IMR-90 (cell line): ENCODE measurements at regions not wholly inside any gene's neighbourhood (a gene's known extent, or its start where the extent isn't known, plus 50 kb on each side); places are given as distances from the start of the nearest gene placed in this dataset.

Experiments
- ATAC-seq: fragments of 200-7000 bp; cut with Tn5 transposase; 2 replicates; pipeline ENCODE4 v1.9.1; 2020; ENCODE audit warnings: low read depth, mild to moderate bottlenecking, moderate library complexity
- BruUV-seq: library from RNA; stranded (reverse); fragments of 400-500 nt; replicated peaks from 2 replicates; lab custom pipeline; 2021; lab: Mats Ljungman, UMichigan
- CTCF ChIA-PET: fragments of 300-600 bp; formaldehyde crosslinking; extraction: SDS; loops from one replicate; lab custom pipeline; 2021; ENCODE audit warnings: antibody characterized with exemption; lab: Yijun Ruan, JAX
- POLR2A ChIA-PET: fragments of 300-600 bp; sonication (Branson Sonifier 250); formaldehyde crosslinking; loops from one replicate; lab custom pipeline; 2022; ENCODE audit warnings: antibody characterized with exemption; ENCODE audit not compliant: unreplicated experiment; lab: Charles Lee
- DNase-seq: peaks from one replicate; pipeline ENCODE4 v3.0.0; 2013
- H2AFZ ChIP-seq: replicated peaks from 2 replicates; pipeline ENCODE3; 2013; ENCODE audit warnings: low read length, mild to moderate bottlenecking; ENCODE audit not compliant: poor library complexity
- H2AK5ac ChIP-seq: 2 replicates; pipeline ENCODE4 v1.6.1; 2013; ENCODE audit warnings: low read depth, low read length, inconsistent platforms
- H2AK9ac ChIP-seq: replicated peaks from 2 replicates; pipeline ENCODE3; 2013; ENCODE audit warnings: mild to moderate bottlenecking, low read depth, low read length, moderate library complexity; ENCODE audit not compliant: poor library complexity
- H2BK120ac ChIP-seq: 2 replicates; pipeline ENCODE4 v1.6.1; 2013; ENCODE audit warnings: low read depth, low read length, inconsistent platforms
- H2BK15ac ChIP-seq: 3 replicates; pipeline ENCODE4 v1.6.1; 2013; ENCODE audit warnings: low read depth, low read length, inconsistent platforms
- H2BK20ac ChIP-seq: 2 replicates; pipeline ENCODE4 v1.6.1; 2013; ENCODE audit warnings: low read depth, mild to moderate bottlenecking, inconsistent platforms, low read length, moderate library complexity
- H2BK5ac ChIP-seq: 2 replicates; pipeline ENCODE4 v1.6.1; 2013; ENCODE audit warnings: mild to moderate bottlenecking, low read depth, low read length, inconsistent platforms; ENCODE audit not compliant: poor library complexity, severe bottlenecking
- H3K14ac ChIP-seq: replicated peaks from 2 replicates; pipeline ENCODE4 v1.6.1; 2013; ENCODE audit warnings: low read depth, low read length, inconsistent platforms
- H3K18ac ChIP-seq: 2 replicates; pipeline ENCODE4 v1.6.1; 2013; ENCODE audit warnings: low read depth, low read length, control low read depth
- H3K23ac ChIP-seq: 2 replicates; pipeline ENCODE4 v1.6.1; 2013; ENCODE audit warnings: low read depth, low read length, inconsistent platforms
- H3K27ac ChIP-seq: 2 replicates; pipeline ENCODE4 v1.5.1; 2013; ENCODE audit warnings: mild to moderate bottlenecking, control low read depth, low read length; ENCODE audit not compliant: insufficient read depth
- H3K27me3 ChIP-seq: 2 replicates; pipeline ENCODE4 v1.6.1; 2013; ENCODE audit warnings: low read length; ENCODE audit not compliant: control insufficient read depth, insufficient read depth
- H3K36me3 ChIP-seq: 2 replicates; pipeline ENCODE4 v1.6.1; 2013; ENCODE audit warnings: low read length, mixed read lengths; ENCODE audit not compliant: control insufficient read depth, insufficient read depth
- H3K4ac ChIP-seq: 2 replicates; pipeline ENCODE4 v1.6.1; 2013; ENCODE audit warnings: low read depth, low read length, inconsistent platforms
- H3K4me1 ChIP-seq: 2 replicates; pipeline ENCODE4 v1.6.1; 2013; ENCODE audit warnings: low read length, mixed read lengths; ENCODE audit not compliant: control insufficient read depth, insufficient read depth
- H3K4me2 ChIP-seq: 2 replicates; pipeline ENCODE4 v1.6.1; 2013; ENCODE audit warnings: low read depth, mild to moderate bottlenecking, control low read depth, low read length, moderate library complexity
- H3K4me3 ChIP-seq: 2 replicates; pipeline ENCODE4 v1.5.1; 2013; ENCODE audit warnings: low read depth, mild to moderate bottlenecking, control low read depth, low read length, moderate library complexity; ENCODE audit not compliant: insufficient read depth
- H3K56ac ChIP-seq: 2 replicates; pipeline ENCODE4 v1.6.1; 2013; ENCODE audit warnings: low read length, inconsistent platforms; ENCODE audit not compliant: insufficient read depth; ENCODE audit errors: extremely low read depth
- H3K79me1 ChIP-seq, 2 experiments: 2 replicates each; pipeline ENCODE4 v1.6.1; 2013; ENCODE audit warnings: low read length in 2 of 2, inconsistent platforms in 1 of 2, low read depth in 1 of 2
- H3K9ac ChIP-seq: 2 replicates; pipeline ENCODE4 v1.6.1; 2013; ENCODE audit warnings: low read depth, low read length, control low read depth
- H3K9me1 ChIP-seq: 2 replicates; pipeline ENCODE4 v1.6.1; 2013; ENCODE audit warnings: low read length, inconsistent platforms; ENCODE audit not compliant: insufficient read depth
- H3K9me3 ChIP-seq: 2 replicates; pipeline ENCODE4 v1.6.1; 2013; ENCODE audit warnings: low read length; ENCODE audit not compliant: control insufficient read depth, insufficient read depth
- H4K20me1 ChIP-seq: 2 replicates; pipeline ENCODE4 v1.6.1; 2013; ENCODE audit warnings: low read length, inconsistent platforms; ENCODE audit not compliant: insufficient read depth
- H4K5ac ChIP-seq: 2 replicates; pipeline ENCODE4 v1.6.1; 2013; ENCODE audit warnings: mild to moderate bottlenecking, low read depth, low read length, control low read depth
- H4K8ac ChIP-seq, 2 experiments: 2 replicates each; pipeline ENCODE4 v1.6.1; 2013; ENCODE audit warnings: low read depth in 2 of 2, low read length in 2 of 2, control low read depth in 1 of 2, inconsistent platforms in 1 of 2
- H4K91ac ChIP-seq: 2 replicates; pipeline ENCODE4 v1.6.1; 2013; ENCODE audit warnings: low read depth, low read length, inconsistent platforms; ENCODE audit not compliant: insufficient read depth
- BHLHE40 ChIP-seq: fragments of 150-350 bp; IDR thresholded peaks from 2 replicates; pipeline ENCODE4 v1.6.1; 2016; ENCODE audit warnings: mild to moderate bottlenecking, low read depth, low read length
- CEBPB ChIP-seq: IDR thresholded peaks from 2 replicates; pipeline ENCODE4 v1.6.1; 2012; ENCODE audit warnings: low read depth, low read length, improper control_type of control experiment
- CHD1 ChIP-seq: IDR thresholded peaks from 2 replicates; pipeline ENCODE4 v1.6.1; 2012; ENCODE audit warnings: low read depth, low read length, improper control_type of control experiment
- FOS ChIP-seq: fragments of 150-350 bp; IDR thresholded peaks from 2 replicates; pipeline ENCODE4 v1.6.1; 2016; ENCODE audit warnings: low read depth, low read length
- MAFK ChIP-seq: IDR thresholded peaks from 2 replicates; pipeline ENCODE4 v1.6.1; 2012; ENCODE audit warnings: low read depth, low read length, improper control_type of control experiment
- MAZ ChIP-seq: IDR thresholded peaks from 2 replicates; pipeline ENCODE4 v1.6.1; 2012; ENCODE audit warnings: low read depth, mild to moderate bottlenecking, low read length, improper control_type of control experiment, moderate library complexity, borderline replicate concordance
- MXI1 ChIP-seq: IDR thresholded peaks from 2 replicates; pipeline ENCODE4 v1.6.1; 2012; ENCODE audit warnings: low read depth, mild to moderate bottlenecking, low read length, moderate library complexity, borderline replicate concordance
- NFE2L2 ChIP-seq: fragments of 150-350 bp; IDR thresholded peaks from 2 replicates; pipeline ENCODE4 v1.6.1; 2016; ENCODE audit warnings: low read depth, mild to moderate bottlenecking, low read length
- POLR2A ChIP-seq: IDR thresholded peaks from 2 replicates; pipeline ENCODE4 v1.6.1; 2012; ENCODE audit warnings: mild to moderate bottlenecking, low read depth, low read length
- RAD21 ChIP-seq: IDR thresholded peaks from 2 replicates; pipeline ENCODE4 v1.6.1; 2012; ENCODE audit warnings: low read length, improper control_type of control experiment
- RCOR1 ChIP-seq: IDR thresholded peaks from 2 replicates; pipeline ENCODE4 v1.6.1; 2012; ENCODE audit warnings: mild to moderate bottlenecking, low read length, improper control_type of control experiment; ENCODE audit not compliant: insufficient replicate concordance
- RFX5 ChIP-seq: IDR thresholded peaks from 2 replicates; pipeline ENCODE4 v1.8.0; 2012; ENCODE audit warnings: low read depth, mild to moderate bottlenecking, low read length, moderate library complexity
- SMC3 ChIP-seq: fragments of 150-350 bp; IDR thresholded peaks from 2 replicates; pipeline ENCODE4 v1.6.1; 2016; ENCODE audit warnings: low read depth, mild to moderate bottlenecking, antibody characterized with exemption, low read length, moderate library complexity
- WGBS, 2 experiments: methylation state at CpG; one replicate each; pipeline versions ENCODE4 v1.1.5 to v1.1.7; 2013; ENCODE audit warnings: missing lambda C conversion rate in 2 of 2; ENCODE audit not compliant: insufficient read length in 1 of 2; ENCODE audit errors: extremely low coverage in 2 of 2; 5-methylcytosine and 5-hydroxymethylcytosine counted together
- dilution Hi-C: fragments of 300-500 bp; cut with HindIII; formaldehyde crosslinking; loops from one replicate; pipeline ENCODE4 v1.14.3; 2018; ENCODE audit warnings: low sequenced_read_pairs; ENCODE audit not compliant: unreplicated experiment
- in situ Hi-C: fragments of 300-500 bp; cut with MboI; formaldehyde crosslinking; loops from 3 replicates; pipeline ENCODE4 v1.14.3; 2019; ENCODE audit warnings: low sequenced_read_pairs, inconsistent platforms, mixed read lengths
- intact Hi-C: fragments of 100-400 bp; cut with micrococcal nuclease; formaldehyde crosslinking; loops from 2 replicates; pipeline ENCODE4 v1.10.0; 2022
- TF ChIP-seq, protein P1 (sequence below): fragments of 150-350 bp; IDR thresholded peaks from 2 replicates; pipeline ENCODE4 v1.6.1; 2017; ENCODE audit warnings: mild to moderate bottlenecking, antibody characterized with exemption, low read length, low read depth
- TF ChIP-seq, protein P2 (sequence below): conservative IDR thresholded peaks from 2 replicates; pipeline ENCODE4 v1.5.1; 2012; ENCODE audit warnings: mild to moderate bottlenecking, low read depth, low read length, improper control_type of control experiment
- TF ChIP-seq, protein P3 (sequence below): fragments of 150-350 bp; IDR thresholded peaks from 2 replicates; pipeline ENCODE4 v1.6.1; 2016; ENCODE audit warnings: low read depth, mild to moderate bottlenecking, low read length, moderate library complexity, borderline replicate concordance

DNA sequence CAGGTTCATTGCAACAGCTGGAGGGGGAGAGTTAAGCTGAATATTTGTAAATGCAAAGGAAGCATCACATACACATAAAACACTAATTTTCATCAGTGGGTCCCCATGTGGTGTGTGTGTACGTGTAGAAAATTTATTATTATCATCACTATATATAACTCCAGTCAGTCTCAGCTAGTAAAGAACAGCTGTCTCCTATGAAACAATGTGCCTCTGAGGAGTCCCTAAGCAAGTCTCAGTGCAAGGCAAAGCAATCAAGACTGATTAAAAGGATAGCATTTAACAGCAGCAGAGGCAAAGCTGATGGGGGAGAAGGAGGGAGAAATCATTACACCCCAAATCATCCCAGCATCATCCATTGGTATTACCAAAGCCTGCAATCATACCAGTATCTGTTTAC is 104.2 kb upstream of the MARCHF11 start:
- intact Hi-C loops = no loop called here
- no peak overlapping the region for H4K91ac ChIP-seq

More for the DNA sequence above, 104.2 kb upstream of the MARCHF11 start:
- DNase-seq (no peak), ATAC-seq (no peak)
- no peak overlapping the region for H2BK20ac ChIP-seq
- CTCF ChIA-PET = no interaction called here
- no peak overlapping the region for H2BK5ac ChIP-seq
- no peak overlapping the region for H4K5ac ChIP-seq
- no peaks in the 10 kb centered on the region for H3K27me3 ChIP-seq
- no peak overlapping the region for H3K56ac ChIP-seq
- dilution Hi-C loops (no loop called here), in situ Hi-C loops (no loop called here)
- POLR2A ChIA-PET = no interaction called here
- H3K27ac ChIP-seq = no peak overlapping the region
- no peaks in the 10 kb centered on the region for H3K9me1 ChIP-seq
- H2AK5ac ChIP-seq = no peak overlapping the region
- no CpG with 5 or more reads among the region's 1 CpG for WGBS, 2 experiments
- no peak overlapping the region for H2BK120ac ChIP-seq
- H3K23ac ChIP-seq = no peak overlapping the region
- H3K18ac ChIP-seq = no peak overlapping the region
- no peak overlapping the region for H3K9ac ChIP-seq
- TF ChIP-seq RCOR1 (no peak), NFE2L2 (no peak), RAD21 (no peak), BHLHE40 (no peak), RFX5 (no peak), MAFK (no peak), SMC3 (no peak), CHD1 (no peak), FOS (no peak), CEBPB (no peak), POLR2A (no peak), MAZ (no peak), MXI1 (no peak)
- TF ChIP-seq, protein P1, sequence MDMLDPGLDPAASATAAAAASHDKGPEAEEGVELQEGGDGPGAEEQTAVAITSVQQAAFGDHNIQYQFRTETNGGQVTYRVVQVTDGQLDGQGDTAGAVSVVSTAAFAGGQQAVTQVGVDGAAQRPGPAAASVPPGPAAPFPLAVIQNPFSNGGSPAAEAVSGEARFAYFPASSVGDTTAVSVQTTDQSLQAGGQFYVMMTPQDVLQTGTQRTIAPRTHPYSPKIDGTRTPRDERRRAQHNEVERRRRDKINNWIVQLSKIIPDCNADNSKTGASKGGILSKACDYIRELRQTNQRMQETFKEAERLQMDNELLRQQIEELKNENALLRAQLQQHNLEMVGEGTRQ = no peak
- TF ChIP-seq, protein P2, sequence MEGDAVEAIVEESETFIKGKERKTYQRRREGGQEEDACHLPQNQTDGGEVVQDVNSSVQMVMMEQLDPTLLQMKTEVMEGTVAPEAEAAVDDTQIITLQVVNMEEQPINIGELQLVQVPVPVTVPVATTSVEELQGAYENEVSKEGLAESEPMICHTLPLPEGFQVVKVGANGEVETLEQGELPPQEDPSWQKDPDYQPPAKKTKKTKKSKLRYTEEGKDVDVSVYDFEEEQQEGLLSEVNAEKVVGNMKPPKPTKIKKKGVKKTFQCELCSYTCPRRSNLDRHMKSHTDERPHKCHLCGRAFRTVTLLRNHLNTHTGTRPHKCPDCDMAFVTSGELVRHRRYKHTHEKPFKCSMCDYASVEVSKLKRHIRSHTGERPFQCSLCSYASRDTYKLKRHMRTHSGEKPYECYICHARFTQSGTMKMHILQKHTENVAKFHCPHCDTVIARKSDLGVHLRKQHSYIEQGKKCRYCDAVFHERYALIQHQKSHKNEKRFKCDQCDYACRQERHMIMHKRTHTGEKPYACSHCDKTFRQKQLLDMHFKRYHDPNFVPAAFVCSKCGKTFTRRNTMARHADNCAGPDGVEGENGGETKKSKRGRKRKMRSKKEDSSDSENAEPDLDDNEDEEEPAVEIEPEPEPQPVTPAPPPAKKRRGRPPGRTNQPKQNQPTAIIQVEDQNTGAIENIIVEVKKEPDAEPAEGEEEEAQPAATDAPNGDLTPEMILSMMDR = no peak
- TF ChIP-seq, protein P3, sequence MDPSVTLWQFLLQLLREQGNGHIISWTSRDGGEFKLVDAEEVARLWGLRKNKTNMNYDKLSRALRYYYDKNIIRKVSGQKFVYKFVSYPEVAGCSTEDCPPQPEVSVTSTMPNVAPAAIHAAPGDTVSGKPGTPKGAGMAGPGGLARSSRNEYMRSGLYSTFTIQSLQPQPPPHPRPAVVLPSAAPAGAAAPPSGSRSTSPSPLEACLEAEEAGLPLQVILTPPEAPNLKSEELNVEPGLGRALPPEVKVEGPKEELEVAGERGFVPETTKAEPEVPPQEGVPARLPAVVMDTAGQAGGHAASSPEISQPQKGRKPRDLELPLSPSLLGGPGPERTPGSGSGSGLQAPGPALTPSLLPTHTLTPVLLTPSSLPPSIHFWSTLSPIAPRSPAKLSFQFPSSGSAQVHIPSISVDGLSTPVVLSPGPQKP = no peak
- H3K4me3 ChIP-seq = no peak overlapping the region
- no peak overlapping the region for H2AK9ac ChIP-seq
- no peak overlapping the region for H3K4me2 ChIP-seq
- no peak overlapping the region for H2BK15ac ChIP-seq
- H2AFZ ChIP-seq = no peak overlapping the region
- no peaks in the 10 kb centered on the region for H4K20me1 ChIP-seq
- no peaks in the 10 kb centered on the region for H3K79me1 ChIP-seq
- H3K4me1 ChIP-seq = no peaks in the 10 kb centered on the region
- H3K4ac ChIP-seq = no peak overlapping the region
- no peak overlapping the region for H3K14ac ChIP-seq
- no peaks in the 10 kb centered on the region for H3K36me3 ChIP-seq
- H3K9me3 ChIP-seq = no peaks in the 10 kb centered on the region
- BruUV-seq = no TSS peak
- H4K8ac ChIP-seq = no peak overlapping the region
